HUDEP-2 (cell line): ENCODE measurements at regions not wholly inside any gene's neighbourhood (a gene's known extent, or its start where the extent isn't known, plus 50 kb on each side); places are given as distances from the start of the nearest gene placed in this dataset.
"Not testable (repeated sequence)": the region's sequence is repeated elsewhere in the genome, so short reads cannot be mapped to it uniquely, and the experiment has no call there.

ENCODE experiments used
- DNase-seq, 76 experiments: peaks; one replicate each; lab custom pipeline; 2025; ENCODE audit not compliant: unreplicated experiment in 76 of 76; lab: John Stamatoyannopoulos, UW

DNA sequence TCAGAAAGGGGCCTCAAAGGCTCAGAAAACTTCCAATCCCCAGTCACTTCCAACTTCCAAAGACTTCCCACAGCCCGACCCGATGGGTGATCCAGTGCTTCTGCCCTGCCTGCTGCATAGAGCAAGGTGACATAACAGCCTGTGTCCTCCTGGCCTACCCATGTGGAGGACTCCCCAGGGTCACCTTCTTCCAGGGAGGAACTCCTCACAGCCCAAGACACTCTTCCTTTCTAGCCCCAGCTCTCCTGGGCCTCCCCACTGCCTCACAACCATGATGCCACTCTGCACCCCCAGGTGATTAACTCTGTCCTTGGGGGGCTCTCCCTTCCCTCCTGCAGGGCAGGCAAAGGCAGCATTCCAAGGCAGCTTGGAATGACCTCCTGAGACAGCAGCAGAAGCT is 158.4 kb upstream of the PDE1C start:
- no peak for DNase-seq

DNA sequence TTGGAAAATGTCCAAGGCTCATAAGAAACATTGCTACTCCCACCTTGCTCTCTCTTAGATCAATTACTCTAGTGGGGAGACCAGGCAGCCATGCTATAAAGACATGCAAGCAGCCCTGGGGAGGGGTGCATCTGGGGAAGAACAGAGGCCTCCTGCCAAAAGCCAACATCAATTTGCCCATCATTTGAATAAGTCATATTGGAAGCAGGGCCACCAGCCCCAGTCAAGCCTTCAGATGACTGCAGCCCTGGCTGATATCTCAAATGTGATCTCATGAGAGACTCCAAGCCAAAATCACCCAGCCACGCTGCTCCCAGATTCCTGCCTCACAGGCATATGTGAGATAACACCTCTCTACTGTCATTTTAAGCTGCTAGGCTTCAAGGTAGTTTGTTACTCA is 157.5 kb upstream of the PDE1C start:
- no peak for DNase-seq

DNA sequence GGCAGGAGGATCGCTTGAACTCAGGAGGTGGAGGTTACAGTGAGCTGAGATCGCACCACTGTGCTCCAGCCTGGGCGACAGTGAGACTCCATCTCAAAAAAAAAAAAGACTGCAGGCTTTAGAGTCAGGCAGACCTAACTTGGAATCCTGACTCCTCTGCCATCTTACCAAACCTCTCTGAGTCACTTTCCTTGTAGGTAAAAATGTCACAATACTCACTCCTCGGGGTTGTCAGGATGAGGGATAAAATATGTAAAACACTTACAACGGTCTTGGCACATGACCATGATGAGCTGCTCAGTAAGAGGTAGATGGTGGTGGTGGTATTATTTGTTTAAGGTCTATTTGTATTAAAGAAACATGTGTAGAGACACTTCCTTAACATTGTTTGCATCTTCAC is 154.1 kb upstream of the PDE1C start:
- DNase-seq, result no peak

DNA sequence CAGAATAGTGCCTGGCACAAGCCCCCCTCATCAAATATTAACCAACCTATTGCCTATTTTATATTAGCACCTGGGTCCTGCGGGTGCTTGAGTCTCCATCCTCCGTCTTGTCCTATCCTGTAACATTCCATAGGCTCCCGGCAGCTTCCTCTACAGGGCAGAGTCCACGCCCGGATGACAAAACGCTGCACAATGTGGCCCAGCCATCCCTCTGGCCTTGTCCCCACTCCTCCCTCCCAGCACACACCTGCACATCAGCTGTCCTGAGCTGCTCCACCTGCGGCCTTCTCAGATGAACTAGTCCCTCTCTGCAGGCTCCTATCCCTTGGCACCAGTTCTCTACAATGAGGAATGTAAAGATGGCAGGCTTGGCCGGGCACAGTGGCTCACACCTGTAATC is 153.5 kb upstream of the PDE1C start:
- no peak for DNase-seq

DNA sequence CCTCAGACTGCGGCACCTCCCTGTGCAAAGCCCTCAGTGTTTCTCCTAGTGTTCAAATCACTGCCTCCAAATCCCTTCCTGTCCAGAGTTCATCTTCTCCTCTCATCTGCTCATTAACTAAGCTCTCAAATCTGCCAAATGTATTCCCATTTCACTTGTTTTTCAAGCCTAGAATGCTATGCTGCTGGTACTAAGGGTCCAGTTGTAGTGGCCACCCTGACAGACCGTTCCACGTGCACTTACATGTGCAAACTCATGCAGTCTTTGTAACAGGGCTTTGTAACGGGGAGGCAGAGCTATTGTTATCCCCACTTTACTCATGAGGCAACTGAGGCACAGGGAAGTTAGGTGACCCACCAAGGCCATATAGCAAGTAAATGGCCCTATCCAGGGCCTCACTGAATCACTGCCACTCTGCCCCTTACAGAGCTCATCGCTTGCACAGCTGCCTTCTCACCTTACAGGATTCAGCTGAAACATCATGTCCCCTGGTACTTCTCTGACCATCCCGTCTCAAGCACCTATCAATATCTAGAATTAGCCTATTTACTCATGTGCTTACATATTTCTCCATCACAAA is 153.0 kb upstream of the PDE1C start:
- DNase-seq, result no peak

DNA sequence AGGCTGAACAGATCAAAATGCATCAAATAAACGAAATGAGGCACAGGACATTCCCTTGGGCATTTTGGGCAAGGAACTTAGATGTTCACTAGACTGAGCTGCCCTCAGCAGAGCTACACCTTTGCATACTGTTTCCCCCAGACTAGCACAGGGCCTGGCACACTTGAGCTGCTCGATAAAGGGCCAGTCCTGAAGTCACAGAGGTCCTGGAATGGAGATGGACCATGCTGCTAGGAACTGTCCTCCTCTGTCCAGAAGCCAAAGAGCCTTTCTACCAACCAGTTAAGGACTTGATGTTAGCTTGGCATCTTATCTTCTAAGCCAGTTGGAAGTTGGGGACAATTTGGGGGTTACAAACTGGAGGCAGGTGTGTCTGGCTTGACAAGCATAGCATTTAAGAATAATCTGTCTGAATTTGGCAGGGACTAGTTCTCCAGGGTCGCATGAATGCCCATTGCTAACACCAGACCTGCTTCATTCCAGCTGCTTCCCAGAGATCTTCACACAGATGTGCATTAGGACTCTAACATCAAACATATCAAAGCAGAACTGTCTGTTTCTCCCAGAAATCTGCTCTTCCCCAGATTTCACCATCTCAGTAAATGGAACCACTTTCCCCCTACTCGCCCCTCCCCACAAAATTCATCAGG is 152.2 kb upstream of the PDE1C start:
- no peak for DNase-seq

DNA sequence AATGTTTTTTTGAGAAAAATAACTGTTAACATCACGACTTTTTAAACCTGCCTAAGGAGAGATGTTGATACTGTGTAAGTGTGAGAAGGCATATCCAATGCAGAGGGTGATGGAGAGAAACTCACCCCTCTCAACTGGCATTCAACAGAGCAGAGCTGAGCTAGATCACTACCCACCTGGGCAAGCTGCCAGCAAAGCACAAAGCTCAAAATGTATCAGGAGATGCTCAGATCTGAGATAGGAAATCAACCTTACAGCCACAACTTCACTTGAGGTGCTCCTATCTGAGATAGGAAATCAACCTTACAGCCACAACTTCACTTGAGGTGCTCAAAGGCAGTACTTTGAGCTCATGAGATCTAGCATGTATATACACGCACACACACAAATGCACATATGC is 151.5 kb upstream of the PDE1C start:
- no peak for DNase-seq

DNA sequence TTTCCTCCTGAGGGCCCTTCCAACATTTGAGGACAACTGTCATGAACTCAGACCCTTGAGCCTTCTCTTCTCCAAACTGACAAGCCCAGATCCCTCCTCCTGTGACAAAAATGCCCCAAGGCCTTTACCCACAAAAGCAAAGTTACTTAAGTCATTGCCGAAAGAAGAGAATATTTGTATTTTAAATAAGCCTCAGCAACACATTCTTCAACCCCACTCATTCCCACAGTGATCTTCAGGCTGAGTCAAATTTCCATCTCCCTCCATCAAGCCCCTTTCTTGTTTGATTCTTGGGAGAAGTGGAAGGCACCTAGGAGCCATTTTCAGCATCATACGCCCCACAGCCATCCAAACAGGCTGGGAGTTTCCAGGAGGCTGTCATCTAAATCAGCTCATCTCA is 150.8 kb upstream of the PDE1C start:
- no peak for DNase-seq

DNA sequence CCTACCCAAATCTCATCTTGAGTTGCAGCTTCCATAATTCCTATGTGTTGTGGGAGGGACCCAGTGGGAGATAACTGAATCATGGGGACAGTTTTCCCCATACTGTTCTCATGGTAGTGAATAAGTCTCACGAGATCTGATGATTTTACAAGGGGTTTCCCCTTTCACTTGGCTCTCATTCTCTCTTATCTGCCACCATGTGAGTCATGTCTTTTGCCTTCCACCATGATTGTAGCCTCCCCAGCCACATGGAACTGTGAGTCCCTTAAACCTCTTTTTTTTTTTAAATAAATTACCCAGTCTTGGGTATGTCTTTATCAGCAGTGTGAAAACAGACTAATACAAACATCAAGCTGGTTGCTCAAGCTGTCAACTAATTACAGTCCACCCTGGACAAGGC is 149.6 kb upstream of the PDE1C start:
- not testable (repeated sequence) for DNase-seq

- no peak for DNase-seq
Measured at GRCh38 chr7:32219416-32219815, 149.2 kb upstream of the PDE1C start.

GRCh38 chr7:32218741-32219288 is 148.6 kb upstream of the PDE1C start:
- DNase-seq, result no peak

- DNase-seq, result no peak
Measured at GRCh38 chr7:32218154-32218467, 147.9 kb upstream of the PDE1C start.

- DNase-seq, result no peak
Measured at GRCh38 chr7:32217341-32218153, 147.3 kb upstream of the PDE1C start.

DNA sequence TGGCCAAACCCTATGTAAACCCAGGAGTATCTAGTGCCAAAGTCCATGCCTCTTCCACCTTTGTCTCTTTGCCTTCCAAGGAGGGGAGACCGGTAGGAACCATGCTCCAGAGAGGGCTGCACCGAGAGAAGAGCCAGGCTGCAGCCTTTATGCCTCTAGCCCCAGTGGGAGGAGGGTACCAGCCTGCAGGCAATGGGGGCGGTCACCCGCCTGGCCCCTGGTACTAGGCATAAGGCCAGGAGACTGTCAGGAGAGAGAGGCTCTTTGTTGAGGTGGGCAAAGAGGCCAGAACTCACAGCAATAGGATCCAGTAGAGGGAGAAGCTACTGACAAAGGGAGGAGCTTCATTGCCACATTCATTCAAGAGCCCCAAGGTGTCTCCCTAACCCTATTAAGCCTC is 146.6 kb upstream of the PDE1C start:
- DNase-seq, result no peak

- DNase-seq, result no peak
Measured at GRCh38 chr7:32215697-32216096, 145.5 kb upstream of the PDE1C start.

DNA sequence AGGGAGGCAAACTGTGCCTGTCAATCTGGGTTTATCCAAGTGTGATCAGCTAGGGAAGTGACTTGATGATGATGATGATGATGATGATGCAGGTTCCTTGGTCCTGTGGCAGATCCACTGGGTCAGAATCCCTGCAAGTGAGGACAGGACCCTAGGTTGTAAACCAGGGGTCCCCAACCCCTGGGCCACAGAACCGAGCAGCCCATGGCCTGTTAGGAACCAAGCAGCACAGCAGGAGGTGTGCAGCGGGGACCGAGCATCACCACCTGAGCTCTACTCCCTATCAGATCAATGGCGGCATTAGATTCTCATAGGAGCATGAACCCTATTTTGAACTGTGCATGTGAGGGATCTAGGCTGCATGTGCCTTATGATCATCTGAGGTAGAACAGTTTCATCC is 144.7 kb upstream of the PDE1C start:
- DNase-seq, result no peak

DNA sequence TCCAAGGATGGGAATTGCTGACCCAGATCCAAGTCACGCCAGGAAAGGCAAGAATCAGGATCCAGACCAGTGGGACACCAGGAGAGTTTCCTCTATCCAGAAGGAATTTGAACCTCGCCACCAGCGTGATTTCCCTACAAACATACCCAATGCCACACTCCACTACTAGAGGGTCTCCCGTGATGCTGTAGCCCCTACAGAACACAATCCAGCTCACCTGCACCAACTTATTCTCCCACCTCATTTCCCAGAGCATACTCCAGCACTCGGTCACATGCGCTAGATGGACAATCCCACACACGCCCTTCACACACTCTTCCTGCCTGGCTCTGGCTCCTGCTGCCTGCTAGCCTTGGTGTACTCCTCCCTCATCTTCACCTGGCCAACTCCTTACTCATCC is 142.1 kb upstream of the PDE1C start:
- no peak for DNase-seq

DNA sequence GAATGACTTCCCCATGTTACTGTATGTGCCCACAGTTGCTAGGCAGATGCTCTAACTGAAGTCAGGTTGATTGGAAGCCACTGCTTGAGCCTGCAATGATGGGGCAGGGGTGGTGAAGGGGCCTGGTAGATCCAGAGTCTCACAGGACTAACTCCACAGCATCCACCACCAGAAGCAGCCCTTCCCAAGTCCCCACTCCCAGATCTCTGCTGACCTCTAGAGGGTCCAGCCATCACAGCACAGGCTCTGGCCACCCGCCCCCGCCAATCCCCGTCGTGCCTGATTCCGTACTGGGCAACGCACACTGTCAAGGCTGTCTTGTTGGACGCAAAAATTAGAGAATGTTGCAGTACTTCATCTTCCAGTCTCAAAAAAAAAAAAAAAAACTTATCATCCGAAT is 136.8 kb upstream of the PDE1C start:
- DNase-seq, result no peak

DNA sequence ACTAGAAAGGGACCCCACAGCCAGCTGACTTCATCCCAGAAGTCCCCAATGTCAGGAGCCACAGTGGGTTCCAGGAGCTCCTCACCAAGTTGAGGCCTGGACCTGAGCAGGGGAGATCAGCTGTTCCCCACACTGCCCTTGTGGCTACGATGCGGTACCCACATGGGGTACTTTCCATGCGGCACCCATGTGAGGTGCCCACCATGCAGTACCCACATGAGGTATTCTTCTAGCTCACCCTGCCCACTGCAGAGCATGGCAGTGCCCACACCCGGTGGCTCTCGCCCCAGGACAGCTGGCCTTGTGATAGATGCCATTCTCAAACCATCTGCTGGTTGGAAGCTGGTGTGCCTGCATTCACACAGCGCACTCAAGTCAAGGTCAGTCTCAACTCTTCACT is 136.3 kb upstream of the PDE1C start:
- no peak for DNase-seq

DNA sequence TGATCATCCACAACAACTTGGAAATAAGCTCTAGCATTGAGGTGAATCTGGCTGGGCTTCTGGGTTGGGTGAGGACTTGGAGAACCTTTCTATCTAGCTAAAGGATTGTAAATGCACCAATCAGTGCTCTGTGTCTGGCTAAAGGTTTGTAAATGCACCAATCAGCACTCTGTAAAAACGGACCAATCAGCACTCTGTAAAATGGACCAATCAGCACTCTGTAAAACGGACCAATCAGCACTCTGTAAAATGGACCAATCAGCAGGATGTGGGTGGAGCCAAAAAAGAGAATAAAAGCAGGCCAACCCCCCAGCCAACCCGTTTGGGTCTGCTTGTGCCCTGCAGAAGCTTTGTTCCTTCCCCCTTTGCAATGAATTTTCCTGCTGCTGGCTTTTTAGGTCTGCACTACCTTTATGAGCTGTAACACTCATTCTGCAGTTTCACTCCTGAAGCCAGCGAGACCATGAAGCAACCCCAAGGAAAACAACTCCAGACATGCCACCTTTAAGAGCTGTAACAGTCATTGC is 135.2 kb upstream of the PDE1C start:
- DNase-seq, result not testable (repeated sequence)

- DNase-seq, result peak in 36 of 76 experiments; percentile 3 to 62 (median 24)
Measured at GRCh38 chr7:32204361-32205018, 134.3 kb upstream of the PDE1C start.
